Body of pancreas (tissue), 4 donors: ENCODE measurements at regions not wholly inside any gene's neighbourhood (a gene's known extent, or its start where the extent isn't known, plus 50 kb on each side); places are given as distances from the start of the nearest gene placed in this dataset.

Source experiments
- ATAC-seq: fragments of 150-250 bp; one replicate; pipeline ENCODE4 v1.9.1; 2016
- DNase-seq, 4 donors: peaks; one replicate each; pipeline ENCODE4 v3.0.0-alpha.2; 2019
- H3K27ac ChIP-seq, 4 donors: fragments of 200-600 bp; sonication (generic); 1 replicate in 3 of 4; 2 replicates in 1 of 4; pipeline versions ENCODE4 v1.5.1 to v1.6.1; 2016 to 2019; ENCODE audit warnings: mild to moderate bottlenecking in 1 of 4, mixed read lengths in 1 of 4, moderate library complexity in 1 of 4
- H3K27me3 ChIP-seq, 2 donors: fragments of 200-600 bp; sonication (generic); one replicate each; pipeline ENCODE4 v1.6.0; 2016; ENCODE audit warnings: mild to moderate bottlenecking in 1 of 2
- H3K36me3 ChIP-seq, 2 donors: fragments of 200-600 bp; sonication (generic); replicated peaks in 1 of 2; 2 replicates each; pipeline ENCODE4 v1.5.1; 2016; ENCODE audit warnings: low read depth in 2 of 2; ENCODE audit not compliant: insufficient read depth in 1 of 2
- H3K4me1 ChIP-seq: fragments of 200-600 bp; sonication (generic); one replicate; pipeline ENCODE4 v1.6.0; 2016
- H3K4me3 ChIP-seq, 2 donors: fragments of 200-600 bp; sonication (generic); 1 replicate in 1 of 2; 2 replicates in 1 of 2; pipeline ENCODE4 v1.5.1; 2016 to 2019
- H3K9me3 ChIP-seq, 3 donors: fragments of 200-600 bp; sonication (generic); 1 replicate in 2 of 3; 2 replicates in 1 of 3; pipeline ENCODE4 v1.5.1; 2016
- CTCF ChIP-seq, 7 experiments: fragments of 450-650 bp in 4 of 7; fragments of 200-600 bp in 3 of 7; sonication (generic) in 3 of 7; IDR thresholded peaks; one replicate each; pipeline ENCODE4 v1.5.1; 2016 to 2019; ENCODE audit warnings: antibody characterized with exemption in 7 of 7
- POLR2A ChIP-seq, 3 donors: fragments of 450-650 bp; IDR thresholded peaks; one replicate each; pipeline ENCODE4 v1.6.1; 2016; ENCODE audit warnings: antibody characterized with exemption in 3 of 3, mild to moderate bottlenecking in 2 of 3
- WGBS, 2 donors: methylation state at CpG; one replicate each; pipeline ENCODE4 v1.1.5; 2017; 5-methylcytosine and 5-hydroxymethylcytosine counted together
- intact Hi-C: fragments of 100-400 bp; cut with DNase I; formaldehyde crosslinking; loops from one replicate; pipeline ENCODE4 v1.15.1; 2023

- H3K4me1 ChIP-seq: no peaks in the 10 kb centered on the region
- H3K4me3 ChIP-seq: no peak overlapping the region
- intact Hi-C loops: no loop called here
- DNase-seq (no peak), ATAC-seq (no peak)
- no peaks in the 10 kb centered on the region for H3K9me3 ChIP-seq
- 91 to 93% methylated on average over 6 of the region's 6 CpGs for WGBS, 2 donors
- TF ChIP-seq POLR2A (IDR thresholded peaks at IDR 0.05): no peak
- no peak for TF ChIP-seq CTCF (IDR thresholded peaks at IDR 0.05)
- H3K36me3 ChIP-seq: no peaks in the 10 kb centered on the region
- H3K27me3 ChIP-seq: no peaks in the 10 kb centered on the region
- H3K27ac ChIP-seq: no peak overlapping the region
These were observed 77.1 kb upstream of the TNR start for GRCh38 chr1:175820456-175821025.

DNA sequence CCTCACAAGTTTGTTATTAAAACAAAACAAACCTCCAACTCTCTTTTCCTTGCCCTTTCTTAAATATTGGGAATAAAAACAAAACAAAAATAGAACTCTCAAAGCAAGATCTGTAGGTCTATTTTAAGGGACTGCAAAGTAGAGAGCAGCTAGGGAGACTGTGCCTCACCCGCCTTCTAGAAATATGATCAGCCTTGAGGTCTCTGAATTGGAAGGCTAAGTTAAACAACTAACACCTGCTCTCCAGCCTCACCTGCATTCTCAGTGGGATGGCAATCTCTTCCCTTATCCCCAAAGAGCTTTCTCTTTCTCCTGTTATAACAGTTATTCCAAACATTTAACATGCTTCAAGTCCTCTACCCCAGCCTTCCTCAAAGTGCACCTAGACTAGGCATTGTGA lies 75.5 kb upstream of the TNR start:
- no peaks in the 10 kb centered on the region for H3K9me3 ChIP-seq
- H3K27ac ChIP-seq: no peak overlapping the region
- H3K27me3 ChIP-seq: no peaks in the 10 kb centered on the region
- WGBS, 2 donors: 26 to 71% methylated on average over 1 of the region's 1 CpG
- DNase-seq (no peak), ATAC-seq (no peak)
- H3K36me3 ChIP-seq: no peaks in the 10 kb centered on the region
- no peak for TF ChIP-seq CTCF (IDR thresholded peaks at IDR 0.05)
- no peak for TF ChIP-seq POLR2A (IDR thresholded peaks at IDR 0.05)
- intact Hi-C loops: no loop called here
- H3K4me3 ChIP-seq: no peak overlapping the region
- H3K4me1 ChIP-seq: no peaks in the 10 kb centered on the region

GRCh38 chr1:175817445-175817844 lies 74.0 kb upstream of the TNR start:
- intact Hi-C loops: no loop called here

DNA sequence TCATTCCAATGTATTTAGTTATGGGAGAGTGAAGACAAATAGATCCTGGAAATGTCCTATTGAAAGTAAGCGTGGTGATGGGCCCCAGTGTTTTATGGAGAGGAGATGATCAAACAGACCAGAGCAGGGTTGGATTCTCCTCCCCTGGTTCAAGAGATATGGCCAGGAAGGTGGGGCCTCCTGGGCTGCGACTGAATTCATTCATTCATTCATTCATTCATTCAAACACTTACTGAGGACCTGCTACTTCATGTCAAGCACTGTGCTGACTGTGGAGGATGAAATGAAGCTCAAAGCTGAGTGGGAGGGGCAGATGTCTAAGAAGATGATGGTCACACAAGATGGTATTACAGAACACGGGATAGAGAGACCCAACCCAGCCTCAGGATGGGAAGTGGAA lies 71.5 kb upstream of the TNR start:
- ATAC-seq (no peak), DNase-seq (no peak)
- no peaks in the 10 kb centered on the region for H3K36me3 ChIP-seq
- H3K9me3 ChIP-seq: no peaks in the 10 kb centered on the region
- TF ChIP-seq CTCF (IDR thresholded peaks at IDR 0.05) (no peak), POLR2A (IDR thresholded peaks at IDR 0.05) (no peak)
- no peaks in the 10 kb centered on the region for H3K27me3 ChIP-seq
- no peak overlapping the region for H3K27ac ChIP-seq
- no peak overlapping the region for H3K4me3 ChIP-seq
- peaks cover 10% of the 10 kb centered on the region for H3K4me1 ChIP-seq
- intact Hi-C loops: no loop called here
- whole genome bisulfite sequencing, 2 donors: 43 to 57% methylated on average over 3 of the region's 3 CpGs

More at GRCh38 chr1:175817445-175817844, 74.0 kb upstream of the TNR start:
- WGBS, 2 donors: 79 to 83% methylated on average over 2 of the region's 2 CpGs
- no peak for DNase-seq
- no peaks in the 10 kb centered on the region for H3K36me3 ChIP-seq
- no peak overlapping the region for H3K4me3 ChIP-seq
- TF ChIP-seq CTCF (IDR thresholded peaks at IDR 0.05) (no peak), POLR2A (IDR thresholded peaks at IDR 0.05) (no peak)
- H3K27ac ChIP-seq: no peak overlapping the region
- no peaks in the 10 kb centered on the region for H3K27me3 ChIP-seq
- ATAC-seq: no peak
- H3K4me1 ChIP-seq: no peaks in the 10 kb centered on the region
- H3K9me3 ChIP-seq: no peaks in the 10 kb centered on the region

DNA sequence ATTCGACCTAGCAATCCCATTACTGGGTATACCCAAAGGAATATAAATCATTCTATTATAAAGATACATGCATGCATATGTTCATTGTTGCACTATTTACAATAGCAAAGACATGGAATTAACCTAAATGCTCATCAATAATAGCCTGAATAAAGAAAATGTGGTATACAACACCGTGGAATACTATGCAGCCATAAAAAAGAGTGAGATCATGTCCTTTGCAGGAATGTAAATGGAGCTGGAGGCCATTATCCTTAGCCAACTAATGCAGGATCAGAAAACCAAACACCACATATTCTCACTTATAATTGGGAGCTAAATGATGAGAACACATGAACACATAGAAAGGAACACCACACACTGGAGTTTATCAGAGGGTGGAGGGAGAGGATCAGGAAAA lies 69.5 kb upstream of the TNR start:
- Histone ChIP-seq H3K4me3 (no peak overlapping the region), H3K9me3 (no peaks in the 10 kb centered on the region), H3K27me3 (no peaks in the 10 kb centered on the region), H3K27ac (no peak overlapping the region), H3K4me1 (peaks cover 27% of the 10 kb centered on the region), H3K36me3 (no peaks in the 10 kb centered on the region)
- 80 to 85% methylated on average over 2 of the region's 2 CpGs for WGBS, 2 donors
- DNase-seq (no peak), ATAC-seq (no peak)
- intact Hi-C loops: no loop called here
- TF ChIP-seq CTCF (IDR thresholded peaks at IDR 0.05) (no peak), POLR2A (IDR thresholded peaks at IDR 0.05) (no peak)
